H1 (cell line): ENCODE measurements at regions not wholly inside any gene's neighbourhood (a gene's known extent, or its start where the extent isn't known, plus 50 kb on each side); places are given as distances from the start of the nearest gene placed in this dataset.

Source experiments
- EZH2 ChIP-seq: fragments of 200-600 bp; sonication (generic); IDR thresholded peaks from 2 replicates; pipeline ENCODE4 v1.7.1; 2012; ENCODE audit warnings: low read depth, mild to moderate bottlenecking, moderate library complexity, low read length, inconsistent platforms; ENCODE audit not compliant: severe bottlenecking
- TF ChIP-seq, protein P1 (sequence below), 3 experiments: IDR thresholded peaks; 1 replicate in 2 of 3; 2 replicates in 1 of 3; pipeline versions ENCODE4 v1.5.1 to v1.6.1; 2011; ENCODE audit warnings: low read length in 3 of 3, mild to moderate bottlenecking in 3 of 3, inconsistent platforms in 2 of 3, low read depth in 1 of 3, moderate library complexity in 1 of 3; ENCODE audit not compliant: insufficient read depth in 1 of 3; ENCODE audit errors: control extremely low read depth in 1 of 3

DNA sequence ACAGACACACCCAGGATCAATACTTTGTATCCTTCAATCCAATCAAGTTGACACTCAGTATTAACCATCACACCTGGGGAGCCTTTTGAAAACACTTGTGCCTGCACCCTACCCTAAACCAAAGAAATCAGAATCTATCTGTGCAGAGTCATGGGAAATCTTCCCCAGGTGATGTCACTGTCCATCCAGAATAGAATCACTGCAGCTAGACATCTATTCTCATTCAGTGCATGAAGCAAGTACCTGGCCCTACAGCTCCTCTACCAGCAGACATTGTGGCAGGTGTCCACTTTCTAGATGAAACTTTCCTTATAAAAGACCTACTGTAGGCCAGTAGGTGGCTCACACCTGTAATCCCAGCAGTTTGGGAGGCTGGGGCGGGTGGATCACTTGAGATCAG lies 262.4 kb upstream of the MARCKS start:
- TF ChIP-seq, protein P1, sequence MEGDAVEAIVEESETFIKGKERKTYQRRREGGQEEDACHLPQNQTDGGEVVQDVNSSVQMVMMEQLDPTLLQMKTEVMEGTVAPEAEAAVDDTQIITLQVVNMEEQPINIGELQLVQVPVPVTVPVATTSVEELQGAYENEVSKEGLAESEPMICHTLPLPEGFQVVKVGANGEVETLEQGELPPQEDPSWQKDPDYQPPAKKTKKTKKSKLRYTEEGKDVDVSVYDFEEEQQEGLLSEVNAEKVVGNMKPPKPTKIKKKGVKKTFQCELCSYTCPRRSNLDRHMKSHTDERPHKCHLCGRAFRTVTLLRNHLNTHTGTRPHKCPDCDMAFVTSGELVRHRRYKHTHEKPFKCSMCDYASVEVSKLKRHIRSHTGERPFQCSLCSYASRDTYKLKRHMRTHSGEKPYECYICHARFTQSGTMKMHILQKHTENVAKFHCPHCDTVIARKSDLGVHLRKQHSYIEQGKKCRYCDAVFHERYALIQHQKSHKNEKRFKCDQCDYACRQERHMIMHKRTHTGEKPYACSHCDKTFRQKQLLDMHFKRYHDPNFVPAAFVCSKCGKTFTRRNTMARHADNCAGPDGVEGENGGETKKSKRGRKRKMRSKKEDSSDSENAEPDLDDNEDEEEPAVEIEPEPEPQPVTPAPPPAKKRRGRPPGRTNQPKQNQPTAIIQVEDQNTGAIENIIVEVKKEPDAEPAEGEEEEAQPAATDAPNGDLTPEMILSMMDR (IDR thresholded peaks at IDR 0.05; ENCODE audit: control extremely low read depth in 1 of 3, insufficient read depth in 1 of 3, low read depth in 1 of 3, low read length in 3 of 3) = no peak
- TF ChIP-seq EZH2 = no peak
